Left lung (tissue), 4 donors: ENCODE measurements at regions not wholly inside any gene's neighbourhood (a gene's known extent, or its start where the extent isn't known, plus 50 kb on each side); places are given as distances from the start of the nearest gene placed in this dataset.
"Not testable (repeated sequence)": the region's sequence is repeated elsewhere in the genome, so short reads cannot be mapped to it uniquely, and the experiment has no call there.

Experiments
- ATAC-seq: fragments of 200-7000 bp; cut with Tn5 transposase; one replicate; pipeline ENCODE4 v1.9.1; 2020; ENCODE audit warnings: moderate library complexity
- DNase-seq, 4 donors: peaks; one replicate each; pipeline ENCODE4 v3.0.0-alpha.2; 2013 to 2020
- H3K27ac ChIP-seq, 2 donors: fragments of 200-600 bp; sonication (generic) in 1 of 2; one replicate each; pipeline versions ENCODE4 v1.5.0 to v1.8.0; 2020 to 2021
- H3K27me3 ChIP-seq, 2 donors: fragments of 200-600 bp; sonication (generic) in 1 of 2; one replicate each; pipeline versions ENCODE4 v1.5.0 to v1.8.0; 2020 to 2021
- H3K36me3 ChIP-seq, 2 donors: fragments of 200-600 bp; sonication (generic) in 1 of 2; one replicate each; pipeline versions ENCODE4 v1.5.0 to v1.8.0; 2020 to 2021
- H3K4me1 ChIP-seq, 2 donors: fragments of 200-600 bp; one replicate each; pipeline ENCODE4 v1.8.0; 2021
- H3K4me3 ChIP-seq, 2 donors: fragments of 200-600 bp; sonication (generic) in 1 of 2; one replicate each; pipeline versions ENCODE4 v1.5.0 to v1.8.0; 2020 to 2021; ENCODE audit warnings: mild to moderate bottlenecking in 1 of 2
- H3K9me3 ChIP-seq, 2 donors: fragments of 200-600 bp; sonication (generic) in 1 of 2; one replicate each; pipeline versions ENCODE4 v1.5.0 to v1.8.0; 2020 to 2021
- CTCF ChIP-seq, 2 donors: fragments of 200-600 bp; sonication (generic) in 1 of 2; IDR thresholded peaks; one replicate each; pipeline versions ENCODE4 v1.5.0 to v1.8.0; 2021; ENCODE audit warnings: antibody characterized with exemption in 2 of 2
- intact Hi-C, 2 donors: fragments of 100-400 bp; cut with DNase I; formaldehyde crosslinking; loops; one replicate each; pipeline versions ENCODE4 v1.11.2 to v1.14.2; 2022
- donor health status: DM: no; HTN: yes; CAD: no.
- donor health status: DM: no; HTN: no; CAD: no.

- DNase-seq (no peak), ATAC-seq (no peak)
- peaks cover 0 to 12% of the 10 kb centered on the region in 2 donors for H3K9me3 ChIP-seq
- peaks cover 0 to 6% of the 10 kb centered on the region in 2 donors for H3K4me1 ChIP-seq
- H3K27ac ChIP-seq: no peak overlapping the region
- H3K4me3 ChIP-seq: no peak overlapping the region
- no peaks in the 10 kb centered on the region for H3K36me3 ChIP-seq
- no peak for TF ChIP-seq CTCF (IDR thresholded peaks at IDR 0.05)
- no peaks in the 10 kb centered on the region for H3K27me3 ChIP-seq
- intact Hi-C loops: no loop called here
Observed at GRCh38 chr5:124981901-124982300, 235.5 kb upstream of the ZNF608 start.

- H3K9me3 ChIP-seq: peaks cover 0 to 12% of the 10 kb centered on the region in 2 donors
- no peak overlapping the region for H3K4me3 ChIP-seq
- no peak overlapping the region for H3K27ac ChIP-seq
- TF ChIP-seq CTCF (IDR thresholded peaks at IDR 0.05): no peak
- no peak for DNase-seq
- intact Hi-C loops: no loop called here
- no peaks in the 10 kb centered on the region for H3K36me3 ChIP-seq
- ATAC-seq: no peak
- no peaks in the 10 kb centered on the region for H3K27me3 ChIP-seq
- H3K4me1 ChIP-seq: no peaks in the 10 kb centered on the region
Observed at GRCh38 chr5:124986170-124986569, 239.7 kb upstream of the ZNF608 start.

GRCh38 chr5:124986667-124987066 lies 240.2 kb upstream of the ZNF608 start:
- no peaks in the 10 kb centered on the region for H3K27me3 ChIP-seq

GRCh38 chr5:124987786-124988185 lies 241.3 kb upstream of the ZNF608 start:
- intact Hi-C loops, H3K27ac ChIP-seq, H3K4me3 ChIP-seq, H3K4me1 ChIP-seq, DNase-seq, H3K27me3 ChIP-seq, ATAC-seq, H3K36me3 ChIP-seq: not testable (repeated sequence)
- H3K9me3 ChIP-seq: peaks cover 0 to 12% of the 10 kb centered on the region in 2 donors

More at GRCh38 chr5:124986667-124987066, 240.2 kb upstream of the ZNF608 start:
- no peak for TF ChIP-seq CTCF (IDR thresholded peaks at IDR 0.05)
- Histone ChIP-seq H3K27ac (no peak overlapping the region), H3K4me1 (no peaks in the 10 kb centered on the region), H3K36me3 (no peaks in the 10 kb centered on the region), H3K4me3 (no peak overlapping the region), H3K9me3 (peaks cover 0 to 12% of the 10 kb centered on the region in 2 donors)
- intact Hi-C loops: no loop called here
- ATAC-seq (no peak), DNase-seq (no peak)

GRCh38 chr5:124990723-124991122 lies 244.3 kb upstream of the ZNF608 start:
- no peak overlapping the region for H3K4me3 ChIP-seq
- H3K9me3 ChIP-seq: no peaks in the 10 kb centered on the region
- ATAC-seq: no peak
- no peaks in the 10 kb centered on the region for H3K36me3 ChIP-seq
- H3K4me1 ChIP-seq: no peaks in the 10 kb centered on the region
- H3K27me3 ChIP-seq: no peaks in the 10 kb centered on the region
- TF ChIP-seq CTCF (IDR thresholded peaks at IDR 0.05): no peak
- no peak overlapping the region for H3K27ac ChIP-seq
- no peak for DNase-seq
- intact Hi-C loops: no loop called here

- ATAC-seq (no peak), DNase-seq (no peak)
- Histone ChIP-seq H3K9me3 (no peaks in the 10 kb centered on the region), H3K4me3 (no peak overlapping the region), H3K36me3 (no peaks in the 10 kb centered on the region), H3K27ac (no peak overlapping the region), H3K4me1 (no peaks in the 10 kb centered on the region), H3K27me3 (no peaks in the 10 kb centered on the region)
- intact Hi-C loops: no loop called here
- TF ChIP-seq CTCF (IDR thresholded peaks at IDR 0.05): no peak
Observed at GRCh38 chr5:124995421-124995820, 249.0 kb upstream of the ZNF608 start.
